Eye (tissue), 1 donor: ENCODE measurements at regions not wholly inside any gene's neighbourhood (a gene's known extent, or its start where the extent isn't known, plus 50 kb on each side); places are given as distances from the start of the nearest gene placed in this dataset.
A peak's percentile ranks its signal among the peaks of the same experiment; 100 is the strongest.

Source experiments
- DNase-seq: peaks from one replicate; pipeline ENCODE4 v3.0.0-alpha.2; 2015

DNA sequence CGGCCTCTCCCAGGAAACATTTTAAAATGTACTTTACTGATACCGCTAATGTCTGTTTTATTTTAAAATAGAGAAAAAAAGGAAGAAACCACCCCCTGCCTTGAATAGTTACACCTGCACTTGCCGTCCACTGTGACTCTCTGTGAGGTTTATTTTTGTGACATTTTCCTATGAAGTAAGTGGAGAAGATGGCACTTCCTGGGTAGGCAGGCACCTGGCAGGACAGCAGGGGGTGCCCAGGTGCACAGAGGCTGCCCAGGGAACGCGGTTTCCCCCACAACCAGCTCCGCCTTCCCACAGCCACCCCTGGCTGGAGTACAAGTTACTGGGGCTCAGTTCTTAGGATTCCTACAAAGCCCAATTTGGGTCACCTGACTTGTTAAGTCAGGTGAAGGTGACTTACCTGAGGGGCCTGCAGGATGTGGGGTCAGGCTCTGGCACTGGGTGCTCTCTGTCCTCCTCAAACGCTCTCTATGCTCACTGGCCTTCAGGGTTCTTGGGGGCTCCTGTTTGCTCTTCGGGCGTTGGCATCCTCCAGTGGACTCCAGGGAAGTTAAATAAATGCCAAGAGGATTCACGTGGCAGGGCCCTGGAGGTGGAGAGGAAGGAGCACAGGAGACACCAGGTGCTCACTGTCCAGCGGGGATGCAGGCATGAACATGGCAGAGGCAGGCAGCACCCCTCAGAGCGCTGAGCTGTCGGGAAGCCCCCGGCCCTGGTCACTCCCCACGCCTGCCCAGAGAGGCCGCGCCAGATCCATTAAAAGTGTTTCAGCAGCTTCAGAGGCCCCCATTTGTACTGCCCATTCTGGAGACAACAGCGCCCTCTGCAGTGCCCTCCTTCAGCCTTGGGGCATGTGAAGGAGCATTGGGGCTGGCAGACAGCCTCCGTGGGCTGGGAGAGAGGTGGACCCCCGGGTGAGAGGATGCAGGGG is 1021.2 kb downstream of the TBC1D22A start:
- no peak for DNase-seq

DNA sequence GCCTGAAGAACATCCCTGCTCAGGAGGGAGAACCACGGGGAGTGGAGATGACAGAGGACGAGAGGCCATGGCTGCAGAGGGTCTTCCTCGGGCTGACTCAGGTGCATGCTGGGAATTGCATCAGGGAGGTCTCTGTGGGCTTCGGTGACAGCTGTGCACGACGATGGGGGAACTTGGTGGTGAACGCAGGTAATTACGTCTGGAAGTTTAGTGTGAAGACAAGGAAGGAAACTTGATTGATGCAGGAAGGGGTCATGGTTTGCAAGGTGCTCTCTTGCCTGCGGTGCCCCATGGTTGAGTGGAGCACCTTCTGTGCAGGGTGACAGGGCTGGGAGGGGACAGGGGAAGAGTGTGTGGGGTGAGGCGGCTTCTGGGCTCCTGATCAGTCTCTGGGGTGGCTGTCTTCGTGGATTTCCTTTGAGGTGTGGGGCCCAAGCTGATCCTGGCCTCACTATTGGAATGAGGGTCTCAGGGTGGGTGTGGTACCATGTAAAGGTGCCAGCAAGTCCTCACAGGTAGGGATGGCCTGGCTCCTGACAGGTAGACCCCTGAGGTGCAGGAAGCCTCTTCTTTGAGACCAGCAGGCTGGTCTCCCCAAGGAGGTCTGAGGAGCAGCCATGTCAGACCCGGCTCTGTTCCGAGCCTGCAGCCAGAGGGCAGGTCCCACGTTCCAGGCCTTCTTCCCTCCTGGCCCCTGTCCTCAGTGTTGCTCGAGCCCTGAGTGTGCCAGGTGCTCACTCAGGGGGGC is 1020.1 kb downstream of the TBC1D22A start:
- no peak for DNase-seq

DNA sequence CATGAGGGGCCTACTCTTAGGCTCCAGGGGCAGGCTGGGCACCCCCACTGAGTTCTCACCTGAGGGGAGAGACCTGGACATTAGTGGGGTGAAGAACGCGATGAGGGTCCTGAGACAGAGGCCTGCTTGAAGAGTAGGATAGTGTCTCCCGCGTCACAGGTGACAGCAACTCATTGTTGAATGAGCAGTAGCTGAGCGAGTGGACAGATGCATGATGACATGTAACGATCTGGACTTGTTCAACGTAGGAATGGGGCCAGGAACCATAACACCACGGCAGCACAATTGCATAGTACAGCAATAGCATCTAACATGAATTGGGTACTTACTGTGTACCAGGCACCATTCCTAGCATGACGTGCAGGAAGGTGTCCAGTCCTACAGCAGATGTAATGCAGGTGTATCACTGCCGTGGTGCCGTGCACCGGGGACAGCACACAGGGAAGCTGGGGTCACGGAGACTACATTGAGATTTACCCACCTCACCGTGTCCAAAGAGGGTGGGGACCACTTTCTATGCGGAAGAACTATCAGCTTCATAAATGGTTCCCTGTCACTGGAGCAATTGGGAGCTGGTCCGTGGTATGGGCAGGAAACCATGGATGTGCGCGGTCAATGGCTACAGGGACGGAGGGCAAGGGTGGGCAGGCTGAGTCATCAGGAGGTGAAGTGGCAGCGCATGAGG is 1019.1 kb downstream of the TBC1D22A start:
- DNase-seq, result no peak

DNA sequence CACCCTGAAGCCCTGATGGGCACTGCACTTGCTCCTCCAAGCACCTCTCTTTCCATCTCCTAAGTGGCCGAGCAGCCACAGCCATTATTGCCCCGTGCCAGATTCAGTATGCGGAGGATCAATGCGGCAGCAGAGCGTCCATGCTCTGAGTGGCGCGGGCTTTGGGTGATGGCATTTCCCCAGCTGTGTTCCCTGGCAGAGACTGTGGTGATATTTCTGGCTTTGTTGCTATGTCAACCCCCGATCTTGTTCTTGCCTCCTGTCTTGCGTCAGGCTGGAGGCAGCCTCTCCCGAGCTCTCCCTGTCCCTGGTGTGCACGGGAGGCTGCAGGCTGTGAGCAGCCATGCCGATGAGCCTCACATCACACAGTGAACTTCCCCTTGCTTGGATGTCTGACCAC is 1018.6 kb downstream of the TBC1D22A start:
- DNase-seq, result no peak

DNA sequence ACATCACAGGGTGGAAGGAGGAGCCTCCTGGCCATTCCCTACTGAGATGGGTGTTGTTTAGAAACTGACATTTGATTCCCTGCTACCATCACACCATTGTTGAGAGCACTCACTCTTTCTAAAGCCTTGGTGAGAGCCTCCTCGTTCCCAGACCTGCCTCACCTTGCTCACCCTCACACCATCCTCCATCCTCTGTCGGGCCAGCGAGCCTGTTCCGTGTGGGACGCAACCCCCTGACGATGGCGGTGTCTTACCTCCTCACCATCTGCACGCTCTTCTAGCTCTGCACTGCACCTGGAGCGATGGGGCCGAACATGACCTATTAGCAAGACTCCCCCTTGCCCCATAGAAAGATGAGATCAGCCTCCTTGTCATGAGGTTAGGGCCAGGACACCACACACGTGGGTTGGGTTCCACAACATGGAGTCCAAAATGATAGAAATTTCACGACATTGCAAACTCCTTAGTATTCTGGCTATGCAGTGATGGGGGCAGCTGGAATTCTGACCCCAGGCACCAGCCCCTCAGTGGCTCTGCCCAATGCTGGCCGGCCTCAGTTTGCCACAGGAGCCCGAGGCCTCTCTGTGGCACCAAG is 1017.9 kb downstream of the TBC1D22A start:
- no peak for DNase-seq

DNA sequence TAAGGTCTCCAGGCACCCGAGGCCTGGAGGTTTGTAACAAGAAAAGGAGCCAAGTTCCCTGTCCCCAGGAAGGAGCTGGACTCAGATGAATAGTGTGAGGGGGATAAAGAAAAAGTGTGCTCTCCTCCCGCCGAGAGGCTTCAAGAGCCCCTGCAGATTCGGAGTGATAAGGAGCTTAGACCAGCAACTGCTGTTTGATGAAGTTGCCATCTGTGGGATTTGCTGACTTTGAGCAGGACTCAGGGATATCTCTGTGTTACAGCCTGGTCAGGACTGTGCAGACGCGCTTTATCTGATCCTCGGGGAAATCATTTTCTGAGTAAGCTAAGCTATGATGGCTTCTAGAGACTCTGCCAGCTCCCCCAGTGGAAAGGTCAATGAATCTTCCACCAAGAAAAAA is 1017.0 kb downstream of the TBC1D22A start:
- peak; percentile 24 for DNase-seq

DNA sequence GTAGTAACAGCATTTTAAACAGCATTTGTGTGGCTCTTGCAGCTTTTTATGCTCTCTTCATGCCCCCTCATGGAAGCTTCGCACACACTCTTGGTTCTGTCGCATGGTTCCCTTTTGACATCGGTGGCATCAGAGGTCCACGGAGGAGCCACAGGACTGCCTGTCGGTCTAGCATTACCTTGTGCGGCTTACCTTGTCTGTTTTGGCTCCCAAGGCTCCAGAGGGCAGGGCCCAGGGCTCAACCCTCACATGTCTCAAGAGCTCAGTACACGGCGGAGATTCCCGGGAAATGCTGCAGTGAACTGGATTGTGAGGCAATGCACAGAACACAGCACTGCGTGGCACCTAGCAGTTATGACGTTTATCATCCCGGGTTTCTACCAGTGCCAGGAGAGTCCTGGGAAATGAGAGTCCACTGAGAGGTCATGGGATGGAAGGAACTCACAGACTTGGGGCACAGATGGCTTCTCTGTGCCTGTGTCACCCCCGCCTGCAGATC is 1015.8 kb downstream of the TBC1D22A start:
- DNase-seq, result no peak

DNA sequence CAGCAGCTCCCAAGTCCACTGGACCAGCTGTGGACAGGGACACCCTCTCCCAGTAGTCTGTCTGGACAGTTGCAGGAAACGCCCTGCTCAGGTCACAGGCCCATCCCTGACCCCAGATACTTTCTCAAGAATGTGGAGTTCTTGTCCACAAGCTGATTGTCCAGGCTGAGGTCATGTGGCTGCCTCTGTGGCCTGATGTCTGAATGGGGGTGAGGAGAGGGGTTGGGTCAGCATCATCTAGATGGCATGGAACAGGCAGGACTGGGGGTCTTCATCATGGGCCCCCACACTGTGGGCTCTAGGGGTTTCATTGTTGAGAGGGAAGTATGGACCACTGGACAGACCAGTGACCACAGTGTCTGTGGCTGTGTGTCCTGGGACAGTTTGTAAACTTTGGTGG is 1015.0 kb downstream of the TBC1D22A start:
- no peak for DNase-seq

DNA sequence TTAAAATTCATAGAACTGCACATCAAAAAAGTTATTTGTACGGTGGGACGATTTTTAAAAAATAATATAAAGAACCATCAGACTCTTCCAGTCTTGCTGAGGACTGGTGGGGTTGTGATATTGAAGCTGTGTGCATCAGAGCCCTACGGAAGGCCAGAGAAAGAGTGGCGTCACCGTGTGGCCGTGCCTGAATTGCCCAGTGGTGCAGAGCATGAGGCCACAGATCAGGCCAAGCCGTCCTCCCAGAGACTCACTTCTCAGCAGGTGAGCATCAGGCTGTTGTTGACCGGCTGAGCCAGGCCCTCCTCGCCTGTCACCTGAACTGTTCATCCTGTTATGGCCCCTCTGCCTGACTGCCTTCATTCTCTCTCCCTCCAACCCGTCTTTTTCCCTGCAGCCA is 1013.9 kb downstream of the TBC1D22A start:
- no peak for DNase-seq

DNA sequence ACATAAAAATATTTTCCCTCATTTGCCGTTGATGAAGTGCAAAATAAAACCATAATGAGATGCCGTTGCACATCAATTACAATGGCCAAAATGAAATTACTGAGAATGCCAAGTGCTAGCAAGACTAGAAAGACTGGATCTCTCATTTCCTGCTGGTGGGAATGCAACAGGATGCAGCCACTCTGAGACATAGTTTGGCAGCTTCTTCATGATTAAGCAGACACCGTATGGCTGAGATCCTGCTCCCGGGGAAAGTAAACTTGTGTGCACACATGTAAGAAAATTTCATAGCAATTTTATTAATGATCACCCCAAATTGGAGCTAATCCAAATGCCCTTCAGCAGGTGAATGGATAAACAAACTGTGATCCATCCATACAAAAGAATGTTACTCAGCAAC is 1013.2 kb downstream of the TBC1D22A start:
- no peak for DNase-seq

DNA sequence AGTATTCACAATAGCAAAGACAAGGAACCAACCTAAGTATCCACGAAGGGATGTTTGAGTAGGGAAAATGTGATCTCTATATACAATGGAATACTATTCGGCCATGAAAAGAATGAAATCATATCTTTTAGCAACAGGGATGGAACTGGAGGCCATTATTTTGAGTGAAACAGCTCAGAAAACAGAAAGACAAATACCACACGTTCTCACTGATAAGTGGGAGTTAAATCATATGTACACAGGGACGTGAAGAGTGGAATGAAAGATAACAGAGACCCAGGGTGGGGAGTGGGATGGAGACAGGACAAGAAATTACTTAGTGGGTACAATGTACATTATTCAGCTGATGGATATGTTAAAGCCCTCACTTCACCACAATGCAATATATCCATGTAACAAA is 1012.7 kb downstream of the TBC1D22A start:
- no peak for DNase-seq

DNA sequence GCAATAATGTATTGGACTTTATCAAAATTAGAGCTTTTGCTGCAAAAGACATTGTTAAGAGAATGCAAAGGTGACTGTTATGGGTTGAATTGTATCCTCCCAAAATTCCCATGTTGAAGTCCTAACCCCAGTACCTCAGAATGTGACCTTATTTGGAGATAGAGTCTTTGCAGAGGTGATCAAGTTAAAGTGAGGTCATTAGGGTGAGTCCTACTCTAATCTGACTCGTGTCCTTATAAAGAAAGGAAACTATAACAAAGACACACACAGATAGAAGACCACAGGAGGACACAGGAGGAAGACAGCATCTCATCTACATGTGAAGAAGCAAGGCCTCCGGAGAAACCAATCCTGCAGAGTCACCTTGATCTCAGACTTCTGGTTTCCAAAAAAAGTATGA is 1011.2 kb downstream of the TBC1D22A start:
- no peak for DNase-seq

DNA sequence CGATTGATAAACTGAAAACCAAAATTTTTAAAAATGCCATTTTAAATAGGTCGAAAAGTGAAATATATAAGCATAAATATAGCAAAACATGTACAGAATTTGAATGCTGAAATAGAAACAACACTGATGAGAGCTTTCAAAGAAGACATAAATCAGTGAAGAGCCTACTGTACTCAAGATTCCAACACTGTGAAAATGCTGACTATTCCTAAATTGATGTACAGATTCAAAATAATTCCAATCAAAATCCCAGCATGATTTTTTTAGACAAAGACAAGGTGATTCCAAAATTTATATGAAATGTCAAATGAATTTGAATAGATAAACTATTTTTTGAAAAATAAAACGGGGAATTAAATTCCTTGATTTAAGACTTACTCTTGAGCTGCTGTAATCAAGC is 1010.4 kb downstream of the TBC1D22A start:
- DNase-seq, result no peak

DNA sequence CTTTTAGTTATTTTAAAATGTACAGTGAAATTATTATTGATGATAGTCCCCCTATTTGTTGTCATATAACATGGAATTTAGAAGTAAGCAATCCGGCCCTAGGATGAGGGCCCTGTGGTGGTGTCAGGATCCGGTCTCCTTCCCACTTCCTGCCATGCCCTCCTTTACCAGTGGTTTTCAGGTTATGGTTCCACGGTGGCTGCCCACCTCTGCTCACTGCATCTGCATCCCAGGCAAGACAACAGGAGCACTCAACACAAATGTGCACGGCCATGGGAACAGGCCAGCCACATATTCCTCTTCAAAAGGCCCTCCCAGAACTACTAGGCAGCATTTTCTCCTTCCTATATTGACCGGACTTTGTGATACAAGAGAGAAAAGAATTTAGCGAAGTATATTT is 1007.2 kb downstream of the TBC1D22A start:
- no peak for DNase-seq

DNA sequence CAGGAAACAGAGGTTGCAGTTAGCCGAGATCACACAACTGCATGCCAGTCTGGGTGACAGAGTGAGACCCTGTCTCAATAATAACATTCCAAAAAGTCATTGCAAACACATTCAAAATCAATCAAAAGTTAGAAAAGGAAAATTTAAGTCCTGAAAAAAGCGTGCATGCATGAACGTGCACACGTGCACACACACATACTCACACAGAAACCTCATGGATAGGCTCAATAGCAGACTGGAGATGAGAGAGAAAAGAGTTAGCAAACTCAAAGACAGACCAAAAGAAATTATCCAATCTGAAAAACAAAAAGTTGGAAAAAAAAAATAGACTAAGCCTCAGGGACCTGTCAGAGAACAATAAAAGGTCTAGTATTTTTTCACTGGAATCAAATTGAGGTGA is 1005.6 kb downstream of the TBC1D22A start:
- DNase-seq, result no peak

DNA sequence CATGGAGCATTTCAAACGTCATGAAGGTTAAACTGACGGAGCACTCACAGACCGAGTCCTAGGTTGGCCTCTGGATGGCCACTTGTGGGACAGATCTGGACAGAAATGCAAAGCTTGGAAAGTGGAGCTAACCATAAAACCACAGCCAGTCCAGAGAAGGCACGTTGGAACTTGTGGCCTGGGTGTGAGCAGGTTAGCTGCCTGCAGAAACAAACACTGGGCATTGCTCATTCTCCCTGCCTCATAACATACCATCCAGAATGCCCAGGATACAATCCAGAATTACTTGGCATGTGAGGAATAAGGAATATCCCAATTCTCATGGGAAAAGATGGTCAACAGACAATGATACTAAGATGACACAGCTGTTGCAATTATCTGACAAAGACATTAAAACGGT is 1005.0 kb downstream of the TBC1D22A start:
- DNase-seq, result no peak

DNA sequence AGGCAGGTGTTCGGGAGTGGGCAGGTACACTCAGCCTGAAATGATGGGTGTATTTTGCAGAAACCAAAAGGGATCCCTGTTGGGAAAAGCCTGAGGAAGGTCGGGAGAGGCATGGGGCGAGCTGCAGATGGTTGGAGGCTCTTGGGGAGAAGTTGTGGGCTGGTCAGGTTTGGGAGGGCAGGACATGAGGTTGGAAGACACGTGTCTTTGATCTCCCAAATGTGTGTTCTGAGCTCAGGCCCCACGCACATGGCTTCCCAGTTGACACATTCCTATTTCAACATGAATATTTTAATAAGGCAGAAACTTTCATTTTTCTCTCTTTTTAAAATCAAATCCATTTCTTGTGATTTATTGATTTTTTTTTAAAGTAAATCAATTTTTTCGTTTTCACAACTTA is 1003.3 kb downstream of the TBC1D22A start:
- DNase-seq, result no peak

DNA sequence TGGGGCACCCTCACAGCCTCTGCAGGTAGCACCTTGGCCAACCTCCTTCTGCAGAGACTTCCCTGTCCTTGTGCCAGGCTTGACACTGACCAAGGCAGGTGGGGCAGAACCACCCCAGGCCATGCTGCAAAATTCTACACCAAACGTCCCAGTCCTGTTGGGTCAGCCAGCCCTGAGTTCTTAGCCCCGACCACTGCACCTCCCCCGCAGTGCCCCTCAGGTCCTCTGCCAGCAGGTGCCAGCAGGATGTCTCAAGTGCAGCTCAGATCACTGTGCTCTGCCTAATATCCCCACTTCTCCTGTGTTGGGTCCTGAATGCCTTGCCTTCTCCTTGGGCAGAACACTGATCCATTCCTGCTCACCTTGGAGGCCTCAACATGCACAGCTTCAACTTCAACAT is 999.7 kb downstream of the TBC1D22A start:
- DNase-seq, result no peak

DNA sequence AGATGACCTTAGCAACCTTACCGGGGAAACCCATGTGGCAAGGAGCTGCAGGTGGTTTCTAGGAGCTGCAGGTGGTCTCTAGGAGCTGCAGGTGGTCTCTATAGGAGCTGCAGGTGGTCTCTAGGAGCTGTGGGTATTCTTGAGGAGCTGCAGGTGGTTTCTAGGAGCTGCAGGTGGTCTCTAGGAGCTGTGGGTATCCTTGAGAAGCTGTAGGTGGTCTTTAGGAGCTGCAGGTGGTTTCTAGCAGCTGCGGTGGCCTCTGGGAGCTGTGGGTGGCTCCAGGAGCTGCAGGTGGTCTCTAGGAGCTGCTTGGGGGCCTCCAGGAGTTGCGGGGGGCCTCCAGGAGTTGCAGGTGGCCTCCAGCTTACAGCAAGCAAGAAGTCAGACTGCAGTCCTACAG is 997.5 kb downstream of the TBC1D22A start:
- no peak for DNase-seq

DNA sequence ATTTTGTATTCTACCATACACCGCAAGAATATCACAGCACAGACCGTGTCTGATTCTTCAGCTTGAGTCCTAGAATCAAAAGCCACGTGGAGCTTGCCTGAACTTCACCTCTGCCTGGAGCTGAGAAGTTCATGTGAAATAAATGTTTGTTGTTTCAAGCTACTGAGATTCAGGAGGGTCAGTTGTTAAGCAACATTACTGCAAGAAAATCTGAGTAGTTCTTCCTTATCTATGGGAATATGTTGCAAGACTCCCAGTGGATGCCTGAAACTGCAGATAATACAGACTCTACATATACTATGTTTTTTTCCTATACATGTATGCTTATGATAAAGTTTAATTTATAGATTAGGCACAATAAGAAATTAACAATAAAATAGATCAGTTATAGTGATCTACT is 995.3 kb downstream of the TBC1D22A start:
- no peak for DNase-seq

DNA sequence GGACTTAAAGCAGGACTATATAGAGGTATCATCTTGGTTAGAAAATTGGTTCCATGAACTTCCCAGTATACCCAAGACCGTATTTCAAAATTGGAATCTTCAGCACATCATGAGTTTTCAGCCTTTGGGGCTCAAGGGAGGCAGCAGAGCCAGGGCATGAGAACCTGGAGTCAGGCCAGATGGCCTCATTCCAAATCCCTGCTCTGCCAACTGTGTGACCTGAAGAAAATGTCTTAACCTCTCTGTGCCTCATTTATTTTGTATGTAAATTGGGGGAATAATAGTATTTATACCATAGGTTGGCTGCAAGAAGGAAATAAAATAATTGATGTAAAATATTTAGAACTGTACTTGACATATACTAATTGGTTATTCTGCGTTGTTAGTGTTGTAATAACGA is 987.6 kb downstream of the TBC1D22A start:
- DNase-seq, result no peak

DNA sequence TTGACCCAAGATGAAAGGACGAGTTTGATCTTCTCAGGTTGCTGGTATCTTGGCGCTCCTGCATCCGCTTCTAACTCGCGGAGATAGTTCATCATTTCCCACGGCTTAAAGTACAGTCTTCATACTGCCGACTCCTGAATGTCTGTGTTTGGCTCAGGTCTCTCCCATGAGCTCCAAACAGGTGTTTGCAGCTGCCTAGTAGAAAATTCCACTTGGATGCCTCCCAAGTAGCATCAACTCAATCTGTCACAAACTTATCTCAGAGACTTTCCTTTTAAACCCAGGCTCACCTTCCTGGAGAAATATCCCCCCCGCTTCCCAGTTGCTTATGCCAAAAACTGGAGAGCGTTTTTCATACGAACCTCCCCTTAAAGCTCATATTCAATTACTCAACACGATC is 986.5 kb downstream of the TBC1D22A start:
- DNase-seq, result no peak

DNA sequence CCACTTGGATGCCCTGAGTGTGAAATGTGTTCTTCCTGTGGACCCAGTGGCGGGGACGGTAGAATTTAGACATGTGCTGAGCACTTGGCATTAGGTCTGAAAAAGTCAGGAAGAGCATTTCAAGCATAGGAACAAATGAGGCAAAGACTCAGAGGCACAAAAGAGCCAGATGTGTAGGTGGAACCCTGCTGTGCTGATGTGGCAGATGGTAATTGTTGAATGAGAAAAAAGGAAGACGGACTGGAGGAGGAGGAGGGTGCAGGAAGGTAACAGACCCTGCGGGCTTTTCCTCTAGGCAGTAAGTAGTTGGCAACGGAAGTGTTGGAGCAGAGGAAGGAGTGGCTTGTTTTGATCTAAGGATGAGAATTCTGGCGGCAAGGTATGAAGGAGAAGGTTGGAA is 985.8 kb downstream of the TBC1D22A start:
- peak; percentile 30 for DNase-seq
